ENCODE measurements at regions not wholly inside any gene's neighbourhood (a gene's known extent, or its start where the extent isn't known, plus 50 kb on each side); places are given as distances from the start of the nearest gene placed in this dataset.

GRCh38 chr20:40892642-40893041, 136.0 kb upstream of the TOP1 start:
- H3K27ac ChIP-seq: no peak overlapping the region
- POLR2A ChIA-PET (ENCODE audit: low non-redundant PET): no interaction called here
- CTCF ChIA-PET: interaction anchor here (0.5 to 0.6 kb wide), 2 partner anchors 606 to 1908 kb away, joined by 3 to 7 read pairs; no protein-coding TSS in a partner anchor
- TF ChIP-seq, protein P1, sequence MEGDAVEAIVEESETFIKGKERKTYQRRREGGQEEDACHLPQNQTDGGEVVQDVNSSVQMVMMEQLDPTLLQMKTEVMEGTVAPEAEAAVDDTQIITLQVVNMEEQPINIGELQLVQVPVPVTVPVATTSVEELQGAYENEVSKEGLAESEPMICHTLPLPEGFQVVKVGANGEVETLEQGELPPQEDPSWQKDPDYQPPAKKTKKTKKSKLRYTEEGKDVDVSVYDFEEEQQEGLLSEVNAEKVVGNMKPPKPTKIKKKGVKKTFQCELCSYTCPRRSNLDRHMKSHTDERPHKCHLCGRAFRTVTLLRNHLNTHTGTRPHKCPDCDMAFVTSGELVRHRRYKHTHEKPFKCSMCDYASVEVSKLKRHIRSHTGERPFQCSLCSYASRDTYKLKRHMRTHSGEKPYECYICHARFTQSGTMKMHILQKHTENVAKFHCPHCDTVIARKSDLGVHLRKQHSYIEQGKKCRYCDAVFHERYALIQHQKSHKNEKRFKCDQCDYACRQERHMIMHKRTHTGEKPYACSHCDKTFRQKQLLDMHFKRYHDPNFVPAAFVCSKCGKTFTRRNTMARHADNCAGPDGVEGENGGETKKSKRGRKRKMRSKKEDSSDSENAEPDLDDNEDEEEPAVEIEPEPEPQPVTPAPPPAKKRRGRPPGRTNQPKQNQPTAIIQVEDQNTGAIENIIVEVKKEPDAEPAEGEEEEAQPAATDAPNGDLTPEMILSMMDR (conservative IDR thresholded peaks at IDR 0.05; ENCODE audit: low read depth): no peak
- no peak for DNase-seq (ENCODE audit: low spot score)

DNA sequence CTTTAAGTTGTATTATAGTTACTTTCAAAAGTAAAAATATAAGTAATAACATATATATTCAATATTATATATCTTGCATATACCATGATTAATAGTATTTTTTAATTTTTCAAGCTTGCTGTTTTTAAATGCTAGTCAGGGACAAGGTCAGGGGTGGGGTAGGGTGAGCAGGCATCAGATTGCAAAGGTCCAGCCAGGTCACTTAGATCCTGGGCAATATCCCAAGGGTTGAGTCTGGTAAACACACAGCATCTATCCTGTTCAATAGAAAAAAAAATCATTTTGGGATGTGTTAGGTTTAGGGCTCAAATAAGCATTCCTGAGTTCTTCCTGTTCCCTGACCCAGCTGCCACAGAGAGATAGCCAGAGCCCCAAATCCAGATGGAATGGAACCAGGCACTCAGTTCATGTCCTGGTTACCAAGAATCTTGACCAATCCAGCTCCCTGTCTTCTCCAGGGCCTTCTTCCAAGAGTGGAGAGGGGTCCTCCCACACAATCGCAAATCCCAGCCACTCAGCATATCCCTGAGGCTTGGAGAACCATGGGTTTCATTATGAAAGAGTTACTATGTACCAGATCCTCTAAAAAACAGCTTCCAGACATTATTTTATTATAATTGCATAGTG, 134.9 kb upstream of the TOP1 start:
- CTCF ChIA-PET: interaction anchor here (0.6 to 1.1 kb wide), 3 partner anchors 22 to 1028 kb away, joined by 3 to 8 read pairs (median 8); no protein-coding TSS in a partner anchor
- POLR2A ChIA-PET (ENCODE audit: low non-redundant PET): no interaction called here
- no peak for DNase-seq (ENCODE audit: low spot score)
- H3K27ac ChIP-seq: no peak overlapping the region
- TF ChIP-seq, protein P1 (conservative IDR thresholded peaks at IDR 0.05; ENCODE audit: low read depth): no peak

GRCh38 chr20:40894237-40894630, 134.4 kb upstream of the TOP1 start:
- DNase-seq (ENCODE audit: low spot score): no peak
- ChIA-PET POLR2A (ENCODE audit: low non-redundant PET) (no interaction called here), CTCF (interaction anchor here (1.1 kb wide), 1 partner anchor 69 kb away, joined by 8 read pairs; no protein-coding TSS in a partner anchor)
- TF ChIP-seq, protein P1 (conservative IDR thresholded peaks at IDR 0.05; ENCODE audit: low read depth): no peak
- H3K27ac ChIP-seq: no peak overlapping the region

DNA sequence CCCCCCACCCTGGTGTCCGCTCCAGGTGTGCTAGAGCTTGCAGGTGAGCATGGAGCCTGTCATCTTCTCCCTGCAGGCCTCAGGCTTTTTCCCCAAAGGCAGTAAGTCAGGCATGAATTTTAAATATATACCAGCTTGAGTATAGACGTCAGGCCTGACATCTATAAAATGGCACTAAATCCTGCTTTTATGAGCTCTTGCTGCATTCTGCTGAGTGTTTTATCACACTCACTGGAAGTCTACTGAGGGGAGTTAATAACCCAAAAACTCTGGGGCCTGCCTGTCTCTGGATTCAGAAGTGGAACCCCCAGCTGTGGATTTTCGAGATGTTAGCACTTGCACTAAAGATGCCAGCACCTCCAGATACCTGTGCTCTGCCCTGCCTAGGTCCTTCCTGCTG, 133.4 kb upstream of the TOP1 start:
- H3K27ac ChIP-seq: no peak overlapping the region
- DNase-seq (ENCODE audit: low spot score): no peak
- ChIA-PET CTCF (no interaction called here), POLR2A (ENCODE audit: low non-redundant PET) (no interaction called here)
- TF ChIP-seq, protein P1 (conservative IDR thresholded peaks at IDR 0.05; ENCODE audit: low read depth): no peak

- DNase-seq (ENCODE audit: low spot score): no peak
- TF ChIP-seq, protein P1 (conservative IDR thresholded peaks at IDR 0.05; ENCODE audit: low read depth): no peak
- no peak overlapping the region for H3K27ac ChIP-seq
- ChIA-PET POLR2A (ENCODE audit: low non-redundant PET) (no interaction called here), CTCF (no interaction called here)
Observed at GRCh38 chr20:40896814-40897700, 131.6 kb upstream of the TOP1 start.

GRCh38 chr20:40899344-40899743, 129.3 kb upstream of the TOP1 start:
- no peak overlapping the region for H3K27ac ChIP-seq
- ChIA-PET CTCF (interaction anchor here (1.2 kb wide), 1 partner anchor 64 kb away, joined by 6 read pairs; no protein-coding TSS in a partner anchor), POLR2A (ENCODE audit: low non-redundant PET) (no interaction called here)

More at GRCh38 chr20:40899344-40899743, 129.3 kb upstream of the TOP1 start:
- no peak for DNase-seq (ENCODE audit: low spot score)
- TF ChIP-seq, protein P1 (conservative IDR thresholded peaks at IDR 0.05; ENCODE audit: low read depth): no peak

Data from RWPE1 (cell line).